H1 (cell line): ENCODE measurements at regions not wholly inside any gene's neighbourhood (a gene's known extent, or its start where the extent isn't known, plus 50 kb on each side); places are given as distances from the start of the nearest gene placed in this dataset.

Source experiments
- CTCF ChIA-PET: fragments of 300-600 bp; sonication (Branson Sonifier 250); formaldehyde crosslinking; loops from one replicate; lab custom pipeline; 2021; ENCODE audit not compliant: partially characterized antibody; lab: Charles Lee
- POLR2A ChIA-PET: fragments of 300-600 bp; sonication (Branson Sonifier 250); formaldehyde crosslinking; loops from one replicate; lab custom pipeline; 2021; ENCODE audit warnings: inconsistent platforms; ENCODE audit not compliant: partially characterized antibody; lab: Charles Lee
- DNase-seq, 2 experiments: peaks; one replicate each; pipeline versions ENCODE4 v3.0.0 to v3.0.0-alpha.2; 2010 to 2022; ENCODE audit warnings: low spot score in 2 of 2, low read depth in 1 of 2, mixed read lengths in 1 of 2
- FAIRE-seq: peaks from 2 replicates; lab custom pipeline; 2011; peaks lifted over from hg19 to GRCh38; lab: Jason Lieb, UNC
- H2AFZ ChIP-seq: 2 replicates; pipeline ENCODE4 v1.8.1; 2012; ENCODE audit warnings: low read length, inconsistent platforms
- H2AK5ac ChIP-seq: 2 replicates; pipeline ENCODE4 v1.6.1; 2013; ENCODE audit warnings: low read depth, low read length
- H2BK120ac ChIP-seq: replicated peaks from 2 replicates; pipeline ENCODE3; 2013; ENCODE audit warnings: low read depth, low read length, inconsistent platforms
- H2BK12ac ChIP-seq: 2 replicates; pipeline ENCODE4 v1.6.1; 2013; ENCODE audit warnings: low read depth, low read length
- H2BK15ac ChIP-seq: 2 replicates; pipeline ENCODE4 v1.6.1; 2013; ENCODE audit warnings: low read length
- H2BK20ac ChIP-seq: 2 replicates; pipeline ENCODE4 v1.6.1; 2013; ENCODE audit warnings: low read length
- H2BK5ac ChIP-seq: 2 replicates; pipeline ENCODE4 v1.6.1; 2013; ENCODE audit warnings: low read depth, low read length
- H3K14ac ChIP-seq: 2 replicates; pipeline ENCODE4 v1.6.1; 2013; ENCODE audit warnings: inconsistent platforms; ENCODE audit not compliant: insufficient read length
- H3K18ac ChIP-seq: 2 replicates; pipeline ENCODE4 v1.6.1; 2013; ENCODE audit warnings: low read length; ENCODE audit errors: extremely low read depth
- H3K23ac ChIP-seq: 2 replicates; pipeline ENCODE4 v1.6.1; 2013; ENCODE audit warnings: inconsistent platforms; ENCODE audit not compliant: insufficient read length
- H3K23me2 ChIP-seq: 2 replicates; pipeline ENCODE4 v1.6.1; 2013; ENCODE audit warnings: low read depth, low read length
- H3K27ac ChIP-seq: 2 replicates; pipeline ENCODE4 v1.6.1; 2011; ENCODE audit warnings: low read depth, low read length, inconsistent platforms
- H3K27me3 ChIP-seq, 4 experiments: replicated peaks in 1 of 4; 1 replicate in 1 of 4; 2 replicates in 3 of 4; pipeline versions ENCODE4 v1.6.1 to v1.8.1; 2011 to 2013; ENCODE audit warnings: low read length in 3 of 4, mild to moderate bottlenecking in 3 of 4, inconsistent platforms in 2 of 4, mixed read lengths in 2 of 4, moderate library complexity in 1 of 4; ENCODE audit not compliant: control insufficient read depth in 3 of 4, insufficient read depth in 3 of 4; ENCODE audit errors: extremely low read depth in 1 of 4
- H3K36me3 ChIP-seq, 4 experiments: 2 replicates each; pipeline versions ENCODE4 v1.6.1 to v1.8.1; 2011 to 2013; ENCODE audit warnings: mild to moderate bottlenecking in 4 of 4, low read length in 3 of 4, moderate library complexity in 2 of 4, control low read depth in 1 of 4, inconsistent platforms in 1 of 4; ENCODE audit not compliant: insufficient read depth in 4 of 4, control insufficient read depth in 2 of 4
- H3K4ac ChIP-seq: replicated peaks from 2 replicates; pipeline ENCODE3; 2013; ENCODE audit warnings: low read length, low read depth, mixed read lengths, inconsistent platforms; ENCODE audit not compliant: insufficient read length
- H3K4me1 ChIP-seq, 4 experiments: replicated peaks in 1 of 4; 1 replicate in 1 of 4; 2 replicates in 3 of 4; pipeline versions ENCODE4 v1.6.1 to v1.8.1; 2011 to 2013; ENCODE audit warnings: low read length in 3 of 4, inconsistent platforms in 2 of 4, mixed read lengths in 1 of 4; ENCODE audit not compliant: insufficient read depth in 4 of 4, control insufficient read depth in 3 of 4
- H3K4me2 ChIP-seq, 2 experiments: 2 replicates each; pipeline versions ENCODE4 v1.6.1 to v1.8.1; 2011 to 2013; ENCODE audit warnings: low read depth in 2 of 2, low read length in 2 of 2, control low read depth in 1 of 2, inconsistent platforms in 1 of 2, mild to moderate bottlenecking in 1 of 2; ENCODE audit not compliant: insufficient read depth in 1 of 2
- H3K4me3 ChIP-seq, 4 experiments: fragments of 200-600, 300-600 bp in 1 of 4; sonication (generic), shearing (Covaris generic), sonication (Bioruptor Twin) in 1 of 4; 2 replicates each; pipeline versions ENCODE4 v1.5.1 to v1.8.1; 2011 to 2016; ENCODE audit warnings: low read length in 4 of 4, low read depth in 3 of 4, control low read depth in 2 of 4, inconsistent platforms in 2 of 4, mild to moderate bottlenecking in 2 of 4, mixed read lengths in 1 of 4, moderate library complexity in 1 of 4; ENCODE audit not compliant: insufficient read depth in 2 of 4; ENCODE audit errors: extremely low read depth in 1 of 4
- H3K56ac ChIP-seq: replicated peaks from 2 replicates; pipeline ENCODE3; 2013; ENCODE audit warnings: low read depth, mild to moderate bottlenecking, mixed read lengths, low read length, inconsistent platforms; ENCODE audit not compliant: insufficient read length
- H3K79me1 ChIP-seq: 2 replicates; pipeline ENCODE4 v1.6.1; 2013; ENCODE audit warnings: low read depth, low read length, control low read depth
- H3K79me2 ChIP-seq, 2 experiments: 2 replicates each; pipeline versions ENCODE4 v1.6.1 to v1.8.1; 2012 to 2013; ENCODE audit warnings: low read length in 2 of 2, mild to moderate bottlenecking in 2 of 2, inconsistent platforms in 1 of 2; ENCODE audit not compliant: insufficient read depth in 2 of 2, control insufficient read depth in 1 of 2
- H3K9ac ChIP-seq, 4 experiments: replicated peaks in 1 of 4; 1 replicate in 1 of 4; 2 replicates in 3 of 4; pipeline versions ENCODE4 v1.6.1 to v1.8.1; 2011 to 2013; ENCODE audit warnings: low read depth in 3 of 4, low read length in 3 of 4, control low read depth in 2 of 4, mild to moderate bottlenecking in 2 of 4, moderate library complexity in 2 of 4, inconsistent platforms in 1 of 4; ENCODE audit errors: extremely low read depth in 1 of 4
- H3K9me3 ChIP-seq, 2 experiments: 2 replicates each; pipeline versions ENCODE4 v1.6.1 to v1.8.1; 2012 to 2013; ENCODE audit warnings: mild to moderate bottlenecking in 2 of 2, moderate library complexity in 2 of 2, control low read depth in 1 of 2, inconsistent platforms in 1 of 2, low read depth in 1 of 2, low read length in 1 of 2, mixed read lengths in 1 of 2; ENCODE audit not compliant: insufficient read depth in 2 of 2
- H4K20me1 ChIP-seq, 2 experiments: replicated peaks in 1 of 2; 2 replicates each; pipeline versions ENCODE3 to v1.8.1; 2011 to 2013; ENCODE audit warnings: inconsistent platforms in 2 of 2, low read length in 2 of 2, mild to moderate bottlenecking in 1 of 2; ENCODE audit not compliant: insufficient read depth in 2 of 2, control insufficient read depth in 1 of 2
- H4K5ac ChIP-seq: 2 replicates; pipeline ENCODE4 v1.6.1; 2013; ENCODE audit warnings: low read length, low read depth, mixed read lengths, inconsistent platforms; ENCODE audit not compliant: insufficient read length
- H4K8ac ChIP-seq: 2 replicates; pipeline ENCODE4 v1.8.0; 2013; ENCODE audit warnings: mild to moderate bottlenecking, moderate library complexity, low read length, inconsistent platforms; ENCODE audit not compliant: insufficient read depth; ENCODE audit errors: extremely low read depth
- H4K91ac ChIP-seq: replicated peaks from 2 replicates; pipeline ENCODE3; 2013; ENCODE audit warnings: low read length, mixed read lengths, inconsistent platforms; ENCODE audit not compliant: insufficient read length
- BACH1 ChIP-seq: IDR thresholded peaks from 2 replicates; pipeline ENCODE4 v1.6.1; 2012; ENCODE audit warnings: low read length, improper control_type of control experiment
- CBX5 ChIP-seq: fragments of 300-800, 300-1000 bp; sonication (generic); IDR thresholded peaks from 2 replicates; pipeline ENCODE4 v1.7.1; 2016; ENCODE audit warnings: antibody characterized with exemption, low read length, low read depth
- GABPA ChIP-seq: IDR thresholded peaks from 2 replicates; pipeline ENCODE4 v1.6.1; 2011; ENCODE audit warnings: mild to moderate bottlenecking, low read length, moderate library complexity, borderline replicate concordance; ENCODE audit not compliant: insufficient read depth
- HDAC6 ChIP-seq: IDR thresholded peaks from one replicate; pipeline ENCODE4 v1.7.1; 2012; ENCODE audit warnings: low read depth, mild to moderate bottlenecking, inconsistent platforms, low read length, moderate library complexity
- RFX5 ChIP-seq: IDR thresholded peaks from 2 replicates; pipeline ENCODE4 v1.6.1; 2011; ENCODE audit warnings: low read depth, low read length, improper control_type of control experiment, borderline replicate concordance
- SUZ12 ChIP-seq: fragments of 200-600 bp; sonication (generic); IDR thresholded peaks from 2 replicates; pipeline ENCODE4 v1.6.1; 2012; ENCODE audit warnings: mild to moderate bottlenecking, inconsistent platforms, low read length, moderate library complexity, mixed read lengths
- WGBS, 2 experiments: shearing (Covaris generic) in 1 of 2; methylation state at CpG; one replicate each; pipeline versions ENCODE4 v1.1.6 to v1.1.7; 2013 to 2015; ENCODE audit warnings: low lambda C conversion rate in 2 of 2, mixed read lengths in 2 of 2, inconsistent platforms in 1 of 2, low coverage in 1 of 2, missing lambda C conversion rate in 1 of 2; ENCODE audit not compliant: insufficient replicate concordance in 2 of 2, insufficient coverage in 1 of 2, insufficient read length in 1 of 2; ENCODE audit errors: extremely low coverage in 1 of 2, missing lambda C conversion rate in 1 of 2; 5-methylcytosine and 5-hydroxymethylcytosine counted together

- H4K20me1 ChIP-seq, result no peaks in the 10 kb centered on the region
- no peak overlapping the region for H3K4me2 ChIP-seq
- no peaks in the 10 kb centered on the region for H3K9me3 ChIP-seq
- 100% methylated on average over 2 of the region's 2 CpGs; no CpG with 5 or more reads in 1 of the 2 experiments for WGBS, 2 experiments
- H4K5ac ChIP-seq, result no peak overlapping the region
- H3K4me3 ChIP-seq, result no peak overlapping the region
- H3K23ac ChIP-seq, result no peak overlapping the region
- FAIRE-seq (no peak), DNase-seq (no peak)
- no peaks in the 10 kb centered on the region for H3K23me2 ChIP-seq
- POLR2A ChIA-PET, result no interaction called here
- H3K4me1 ChIP-seq, result peaks cover 0 to 9% (median under 1%) of the 10 kb centered on the region in 4 experiments; a peak in 2 of 7 replicates
- TF ChIP-seq BACH1, result no peak
- no peak for TF ChIP-seq GABPA
- TF ChIP-seq SUZ12, result no peak
- no peak for TF ChIP-seq CBX5
- no peak for TF ChIP-seq RFX5
- TF ChIP-seq HDAC6, result no peak
- no peaks in the 10 kb centered on the region for H3K79me2 ChIP-seq
- no peaks in the 10 kb centered on the region for H3K36me3 ChIP-seq
- no peak overlapping the region for H4K8ac ChIP-seq
- no peak overlapping the region for H2BK12ac ChIP-seq
- H3K4ac ChIP-seq, result no peak overlapping the region
- no peak overlapping the region for H2BK120ac ChIP-seq
- no peaks in the 10 kb centered on the region for H3K79me1 ChIP-seq
- H2AK5ac ChIP-seq, result no peak overlapping the region
- H3K18ac ChIP-seq, result no peak overlapping the region
- H2BK20ac ChIP-seq, result no peak overlapping the region
- H3K27ac ChIP-seq, result no peak overlapping the region
- no peak overlapping the region for H2AFZ ChIP-seq
- CTCF ChIA-PET, result interaction anchor here (1.2 kb wide), 1 partner anchor 22 kb away, joined by 3 read pairs; no protein-coding TSS in a partner anchor
- H3K27me3 ChIP-seq, result no peaks in the 10 kb centered on the region
- no peak overlapping the region for H2BK5ac ChIP-seq
- no peak overlapping the region for H4K91ac ChIP-seq
- no peak overlapping the region for H3K14ac ChIP-seq
- H3K56ac ChIP-seq, result no peak overlapping the region
- H3K9ac ChIP-seq, result no peak overlapping the region
- H2BK15ac ChIP-seq, result no peak overlapping the region
Observed at GRCh38 chr3:8106921-8107320, 394.7 kb upstream of the LMCD1 start.
